Loucy (cell line): ENCODE measurements at regions not wholly inside any gene's neighbourhood (a gene's known extent, or its start where the extent isn't known, plus 50 kb on each side); places are given as distances from the start of the nearest gene placed in this dataset.

ENCODE experiments used
- EZH2phosphoT487 ChIP-seq: fragments of 200-600 bp; IDR thresholded peaks from 2 replicates; pipeline ENCODE4 v1.6.1; 2018; ENCODE audit warnings: antibody characterized with exemption, mild to moderate bottlenecking, moderate library complexity, borderline replicate concordance
- TF ChIP-seq, protein P1 (sequence below): fragments of 200-600 bp; sonication (generic); conservative IDR thresholded peaks from 2 replicates; pipeline ENCODE4 v1.5.1; 2014; ENCODE audit warnings: mild to moderate bottlenecking, antibody characterized with exemption, low read length

DNA sequence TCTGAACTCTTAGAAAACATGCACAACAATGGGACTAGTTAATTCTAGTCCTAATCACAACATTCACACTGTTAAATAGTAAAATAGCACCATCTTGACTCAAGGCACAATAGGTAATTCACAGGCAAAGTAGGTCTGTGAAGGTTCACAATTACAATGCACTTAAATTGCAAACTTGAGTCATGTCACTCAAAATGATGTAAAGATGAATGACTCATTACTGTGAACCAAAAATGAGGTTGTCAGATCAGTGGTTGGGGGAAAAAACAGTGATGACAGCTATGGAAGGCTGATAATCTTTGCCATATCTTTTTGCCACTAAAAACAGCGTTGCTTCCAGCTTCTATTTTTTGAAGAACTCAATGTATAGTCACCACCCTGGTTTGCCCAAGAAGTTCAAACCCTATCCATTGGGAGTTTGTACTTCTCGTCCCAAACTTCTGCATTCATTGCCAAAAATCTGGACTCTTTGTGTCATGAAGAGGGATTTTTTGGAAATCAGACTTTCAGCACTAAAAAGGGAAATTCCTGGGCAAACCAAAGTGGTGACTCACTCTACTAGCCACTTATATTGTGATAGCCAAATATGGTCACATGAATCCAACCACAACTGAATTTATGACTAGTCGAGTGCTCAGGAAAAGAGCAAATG lies 200.9 kb upstream of the TMTC4 start:
- TF ChIP-seq, protein P1, sequence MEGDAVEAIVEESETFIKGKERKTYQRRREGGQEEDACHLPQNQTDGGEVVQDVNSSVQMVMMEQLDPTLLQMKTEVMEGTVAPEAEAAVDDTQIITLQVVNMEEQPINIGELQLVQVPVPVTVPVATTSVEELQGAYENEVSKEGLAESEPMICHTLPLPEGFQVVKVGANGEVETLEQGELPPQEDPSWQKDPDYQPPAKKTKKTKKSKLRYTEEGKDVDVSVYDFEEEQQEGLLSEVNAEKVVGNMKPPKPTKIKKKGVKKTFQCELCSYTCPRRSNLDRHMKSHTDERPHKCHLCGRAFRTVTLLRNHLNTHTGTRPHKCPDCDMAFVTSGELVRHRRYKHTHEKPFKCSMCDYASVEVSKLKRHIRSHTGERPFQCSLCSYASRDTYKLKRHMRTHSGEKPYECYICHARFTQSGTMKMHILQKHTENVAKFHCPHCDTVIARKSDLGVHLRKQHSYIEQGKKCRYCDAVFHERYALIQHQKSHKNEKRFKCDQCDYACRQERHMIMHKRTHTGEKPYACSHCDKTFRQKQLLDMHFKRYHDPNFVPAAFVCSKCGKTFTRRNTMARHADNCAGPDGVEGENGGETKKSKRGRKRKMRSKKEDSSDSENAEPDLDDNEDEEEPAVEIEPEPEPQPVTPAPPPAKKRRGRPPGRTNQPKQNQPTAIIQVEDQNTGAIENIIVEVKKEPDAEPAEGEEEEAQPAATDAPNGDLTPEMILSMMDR, result no peak
- TF ChIP-seq EZH2phosphoT487, result no peak
